Prostate gland (tissue), 2 donors: ENCODE measurements at regions not wholly inside any gene's neighbourhood (a gene's known extent, or its start where the extent isn't known, plus 50 kb on each side); places are given as distances from the start of the nearest gene placed in this dataset.

Experiments used
- DNase-seq: peaks from one replicate; pipeline ENCODE4 v3.0.0-alpha.2; 2019; ENCODE audit warnings: low spot score
- H3K27ac ChIP-seq, 2 donors: fragments of 200-600 bp; sonication (generic); 2 replicates each; pipeline ENCODE4 v1.5.1; 2017 to 2019
- H3K27me3 ChIP-seq: fragments of 200-600 bp; sonication (generic); replicated peaks from 2 replicates; pipeline ENCODE4 v1.5.1; 2019; ENCODE audit not compliant: insufficient read depth
- H3K36me3 ChIP-seq, 2 donors: fragments of 200-600 bp; sonication (generic); 1 replicate in 1 of 2; 2 replicates in 1 of 2; pipeline versions ENCODE4 v1.5.1 to v1.8.1; 2017 to 2019
- H3K4me1 ChIP-seq: fragments of 200-600 bp; sonication (generic); replicated peaks from 2 replicates; pipeline ENCODE4 v1.5.1; 2019
- H3K4me3 ChIP-seq, 2 donors: fragments of 200-600 bp; sonication (generic); 2 replicates each; pipeline ENCODE4 v1.5.1; 2017 to 2019
- H3K9me3 ChIP-seq: fragments of 200-600 bp; sonication (generic); 2 replicates; pipeline ENCODE4 v1.5.1; 2017
- CTCF ChIP-seq, 4 experiments: fragments of 200-600 bp in 2 of 4; fragments of 450-650 bp in 2 of 4; sonication (generic) in 2 of 4; IDR thresholded peaks; 1 replicate in 3 of 4; 2 replicates in 1 of 4; pipeline ENCODE4 v1.5.1; 2016 to 2019; ENCODE audit warnings: antibody characterized with exemption in 4 of 4, mild to moderate bottlenecking in 2 of 4, moderate library complexity in 2 of 4
- POLR2A ChIP-seq: fragments of 450-650 bp; IDR thresholded peaks from one replicate; pipeline ENCODE4 v1.6.1; 2016; ENCODE audit warnings: antibody characterized with exemption, mild to moderate bottlenecking
- POLR2AphosphoS5 ChIP-seq: sonication (generic); formaldehyde crosslinking; IDR thresholded peaks from one replicate; pipeline ENCODE4 v1.6.1; 2017; ENCODE audit warnings: antibody characterized with exemption
- WGBS: methylation state at CpG from one replicate; pipeline ENCODE4 v1.1.5; 2018; 5-methylcytosine and 5-hydroxymethylcytosine counted together
- intact Hi-C: fragments of 100-400 bp; cut with DNase I; formaldehyde crosslinking; loops from one replicate; pipeline ENCODE4 v1.14.2; 2022

- WGBS: 92% methylated on average over 1 of the region's 1 CpG
- Histone ChIP-seq H3K36me3 (no peaks in the 10 kb centered on the region), H3K9me3 (no peaks in the 10 kb centered on the region), H3K4me3 (no peak overlapping the region), H3K27ac (no peak overlapping the region), H3K4me1 (no peaks in the 10 kb centered on the region), H3K27me3 (no peaks in the 10 kb centered on the region)
- intact Hi-C loops: no loop called here
- TF ChIP-seq CTCF (IDR thresholded peaks at IDR 0.05): no peak
- no peak for TF ChIP-seq POLR2AphosphoS5
- DNase-seq: no peak
Measured at GRCh38 chr5:40006260-40006659, 581.5 kb upstream of the DAB2 start.

- 77% methylated on average over 1 of the region's 1 CpG for WGBS
- H3K27me3 ChIP-seq: no peaks in the 10 kb centered on the region
- H3K4me1 ChIP-seq: no peaks in the 10 kb centered on the region
- no peak for DNase-seq
- H3K36me3 ChIP-seq: no peaks in the 10 kb centered on the region
- intact Hi-C loops: no loop called here
- TF ChIP-seq CTCF (IDR thresholded peaks at IDR 0.05) (no peak), POLR2AphosphoS5 (no peak), POLR2A (no peak)
- no peak overlapping the region for H3K4me3 ChIP-seq
- no peaks in the 10 kb centered on the region for H3K9me3 ChIP-seq
- H3K27ac ChIP-seq: no peak overlapping the region
Measured at GRCh38 chr5:40001796-40002195, 577.0 kb upstream of the DAB2 start.

GRCh38 chr5:39998518-39998917 lies 573.7 kb upstream of the DAB2 start:
- H3K4me1 ChIP-seq: no peaks in the 10 kb centered on the region
- no peak overlapping the region for H3K27ac ChIP-seq
- no peaks in the 10 kb centered on the region for H3K27me3 ChIP-seq
- DNase-seq: no peak
- no peak overlapping the region for H3K4me3 ChIP-seq
- intact Hi-C loops: no loop called here
- H3K9me3 ChIP-seq: no peaks in the 10 kb centered on the region
- TF ChIP-seq CTCF (IDR thresholded peaks at IDR 0.05) (no peak), POLR2A (no peak), POLR2AphosphoS5 (no peak)
- H3K36me3 ChIP-seq: no peaks in the 10 kb centered on the region

GRCh38 chr5:39995990-39996389 lies 571.2 kb upstream of the DAB2 start:
- intact Hi-C loops: no loop called here
- WGBS: 89% methylated on average over 1 of the region's 1 CpG
- no peak for DNase-seq

More at GRCh38 chr5:39995990-39996389, 571.2 kb upstream of the DAB2 start:
- Histone ChIP-seq H3K4me3 (no peak overlapping the region), H3K27me3 (no peaks in the 10 kb centered on the region), H3K27ac (no peak overlapping the region), H3K4me1 (no peaks in the 10 kb centered on the region), H3K9me3 (no peaks in the 10 kb centered on the region), H3K36me3 (no peaks in the 10 kb centered on the region)
- TF ChIP-seq CTCF (IDR thresholded peaks at IDR 0.05): no peak
- TF ChIP-seq POLR2AphosphoS5: no peak
- TF ChIP-seq POLR2A: no peak
